ENCODE measurements at regions not wholly inside any gene's neighbourhood (a gene's known extent, or its start where the extent isn't known, plus 50 kb on each side); places are given as distances from the start of the nearest gene placed in this dataset. TPM values are rescaled to one million over a fixed set of nuclear protein-coding genes. Genes with fewer than 3 reads are reported as not detected.
A peak's percentile ranks its signal among the peaks of the same experiment; 100 is the strongest.

GRCh38 chr7:79506481-79506880 lies 53.0 kb upstream of the MAGI2 start:
- Mint-ChIP-seq H3K4me1 (peaks cover 17% of the 10 kb centered on the region), H3K9me3 (no peaks in the 10 kb centered on the region), H3K27ac (no peak overlapping the region), H3K36me3 (no peaks in the 10 kb centered on the region), H3K27me3 (ENCODE audit: insufficient read depth, low read depth) (no peaks in the 10 kb centered on the region), H3K4me3 (no peak overlapping the region)
- Histone ChIP-seq H3K27ac (no peak overlapping the region), H3K9me3 (ENCODE audit: low read depth) (no peaks in the 10 kb centered on the region), H3K4me2 (peak overlapping the region; percentile 19), H3K9ac (no peak overlapping the region), H4K20me1 (ENCODE audit: low read depth) (no peaks in the 10 kb centered on the region), H3K4me1 (peaks cover 26% of the 10 kb centered on the region), H3K27me3 (no peaks in the 10 kb centered on the region), H3K4me3 (no peak overlapping the region), H2AFZ (replicated peaks) (peak overlapping the region; percentile 63), H3K36me3 (no peaks in the 10 kb centered on the region), H3K79me2 (ENCODE audit: low read depth) (no peaks in the 10 kb centered on the region), H3F3A (ENCODE audit: low read depth) (peaks cover 9% of the 10 kb centered on the region)
- DNase-seq (ENCODE audit: low spot score), result peak; percentile 50
- TF ChIP-seq CTCF (IDR thresholded peaks at IDR 0.05) (no peak), EZH2phosphoT487 (IDR thresholded peaks at IDR 0.05) (no peak), EZH2 (IDR thresholded peaks at IDR 0.05) (no peak)

- no peaks in the 10 kb centered on the region for H3K9me3 ChIP-seq (ENCODE audit: low read depth)
- Mint-ChIP-seq H3K4me1 (peaks cover 17% of the 10 kb centered on the region), H3K27me3 (ENCODE audit: insufficient read depth, low read depth) (no peaks in the 10 kb centered on the region), H3K27ac (peak overlapping the region; percentile 95), H3K4me3 (no peak overlapping the region), H3K36me3 (no peaks in the 10 kb centered on the region), H3K9me3 (no peaks in the 10 kb centered on the region)
- H4K20me1 ChIP-seq (ENCODE audit: low read depth), result no peaks in the 10 kb centered on the region
- DNase-seq (ENCODE audit: low spot score), result peak; percentile 51
- no peaks in the 10 kb centered on the region for H3K27me3 ChIP-seq
- H3K27ac ChIP-seq, result peak overlapping the region; percentile 75
- no peak overlapping the region for H3K4me3 ChIP-seq
- H3K9ac ChIP-seq, result no peak overlapping the region
- TF ChIP-seq EZH2phosphoT487 (IDR thresholded peaks at IDR 0.05) (no peak), EZH2 (IDR thresholded peaks at IDR 0.05) (no peak), CTCF (IDR thresholded peaks at IDR 0.05) (no peak)
- H3K4me1 ChIP-seq, result peaks cover 26% of the 10 kb centered on the region
- no peaks in the 10 kb centered on the region for H3K79me2 ChIP-seq (ENCODE audit: low read depth)
- peak overlapping the region; percentile 26 for H2AFZ ChIP-seq (replicated peaks)
- peaks cover 9% of the 10 kb centered on the region for H3F3A ChIP-seq (ENCODE audit: low read depth)
- H3K36me3 ChIP-seq, result no peaks in the 10 kb centered on the region
- no peak overlapping the region for H3K4me2 ChIP-seq
These were observed 51.3 kb upstream of the MAGI2 start for GRCh38 chr7:79504607-79505389.

Small RNA genes in the stretch of these regions (small RNA-seq; reads per million reads assigned to genes)
- gene RNA5SP234 (not detected), gene RNU6-849P (not detected)

All from neural progenitor cell (in vitro differentiated cells).